ENCODE measurements at regions not wholly inside any gene's neighbourhood (a gene's known extent, or its start where the extent isn't known, plus 50 kb on each side); places are given as distances from the start of the nearest gene placed in this dataset.
"Not testable (repeated sequence)": the region's sequence is repeated elsewhere in the genome, so short reads cannot be mapped to it uniquely, and the experiment has no call there.

- 100% methylated on average over 1 of the region's 1 CpG for WGBS
- H3K27ac ChIP-seq: no peak overlapping the region
- H3K9me3 ChIP-seq: no peaks in the 10 kb centered on the region
- H3K27me3 ChIP-seq (replicated peaks; ENCODE audit: insufficient read depth): no peaks in the 10 kb centered on the region
- intact Hi-C loops (cut with DNase I): no loop called here
- no peaks in the 10 kb centered on the region for H3K36me3 ChIP-seq
- no peak for TF ChIP-seq POLR2A (IDR thresholded peaks at IDR 0.05)
- TF ChIP-seq, protein P1, sequence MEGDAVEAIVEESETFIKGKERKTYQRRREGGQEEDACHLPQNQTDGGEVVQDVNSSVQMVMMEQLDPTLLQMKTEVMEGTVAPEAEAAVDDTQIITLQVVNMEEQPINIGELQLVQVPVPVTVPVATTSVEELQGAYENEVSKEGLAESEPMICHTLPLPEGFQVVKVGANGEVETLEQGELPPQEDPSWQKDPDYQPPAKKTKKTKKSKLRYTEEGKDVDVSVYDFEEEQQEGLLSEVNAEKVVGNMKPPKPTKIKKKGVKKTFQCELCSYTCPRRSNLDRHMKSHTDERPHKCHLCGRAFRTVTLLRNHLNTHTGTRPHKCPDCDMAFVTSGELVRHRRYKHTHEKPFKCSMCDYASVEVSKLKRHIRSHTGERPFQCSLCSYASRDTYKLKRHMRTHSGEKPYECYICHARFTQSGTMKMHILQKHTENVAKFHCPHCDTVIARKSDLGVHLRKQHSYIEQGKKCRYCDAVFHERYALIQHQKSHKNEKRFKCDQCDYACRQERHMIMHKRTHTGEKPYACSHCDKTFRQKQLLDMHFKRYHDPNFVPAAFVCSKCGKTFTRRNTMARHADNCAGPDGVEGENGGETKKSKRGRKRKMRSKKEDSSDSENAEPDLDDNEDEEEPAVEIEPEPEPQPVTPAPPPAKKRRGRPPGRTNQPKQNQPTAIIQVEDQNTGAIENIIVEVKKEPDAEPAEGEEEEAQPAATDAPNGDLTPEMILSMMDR (IDR thresholded peaks at IDR 0.05): no peak
- TF ChIP-seq POLR2AphosphoS5 (IDR thresholded peaks at IDR 0.05): no peak
- no peak for DNase-seq (ENCODE audit: low spot score)
- H3K4me3 ChIP-seq: no peak overlapping the region
- H3K4me1 ChIP-seq (replicated peaks): no peaks in the 10 kb centered on the region
Measured at GRCh38 chr7:64429232-64429631, 115.5 kb downstream of the ZNF736 start.

GRCh38 chr7:64425436-64425835 is 111.7 kb downstream of the ZNF736 start:
- H3K4me1 ChIP-seq (replicated peaks); intact Hi-C loops (cut with DNase I); DNase-seq (ENCODE audit: low spot score); H3K9me3 ChIP-seq; H3K27ac ChIP-seq; H3K27me3 ChIP-seq (replicated peaks; ENCODE audit: insufficient read depth); H3K4me3 ChIP-seq; H3K36me3 ChIP-seq: not testable (repeated sequence)

GRCh38 chr7:64407148-64407547 is 93.4 kb downstream of the ZNF736 start:
- WGBS: 96% methylated on average over 18 of the region's 18 CpGs
- Histone ChIP-seq H3K27me3 (replicated peaks; ENCODE audit: insufficient read depth) (no peaks in the 10 kb centered on the region), H3K4me1 (replicated peaks) (no peaks in the 10 kb centered on the region), H3K36me3 (no peaks in the 10 kb centered on the region), H3K27ac (no peak overlapping the region), H3K9me3 (no peaks in the 10 kb centered on the region), H3K4me3 (no peak overlapping the region)
- intact Hi-C loops (cut with DNase I): no loop called here
- DNase-seq (ENCODE audit: low spot score): no peak
- TF ChIP-seq POLR2A (IDR thresholded peaks at IDR 0.05): no peak
